OCI-LY1 (cell line): ENCODE measurements at regions not wholly inside any gene's neighbourhood (a gene's known extent, or its start where the extent isn't known, plus 50 kb on each side); places are given as distances from the start of the nearest gene placed in this dataset.

Experiments
- H2AFZ ChIP-seq: fragments of 200-600 bp; sonication (generic), shearing (Covaris generic); 2 replicates; pipeline ENCODE4 v1.6.0; 2014; ENCODE audit warnings: antibody characterized with exemption, mild to moderate bottlenecking, low read length
- H3F3A ChIP-seq: fragments of 200-600 bp; sonication (generic), shearing (Covaris generic); 2 replicates; pipeline ENCODE4 v1.6.0; 2014; ENCODE audit warnings: mild to moderate bottlenecking, antibody characterized with exemption, low read length, moderate library complexity; ENCODE audit not compliant: insufficient read depth
- H3K27ac ChIP-seq: fragments of 200-600 bp; sonication (generic); 2 replicates; pipeline ENCODE4 v1.5.1; 2014; ENCODE audit warnings: low read length, mixed run types, mild to moderate bottlenecking, low read depth; ENCODE audit not compliant: poor library complexity, severe bottlenecking
- H3K27me3 ChIP-seq: fragments of 200-600 bp; sonication (generic); 2 replicates; pipeline ENCODE4 v1.6.0; 2014; ENCODE audit warnings: antibody characterized with exemption, mild to moderate bottlenecking, low read length, moderate library complexity; ENCODE audit not compliant: insufficient read depth
- H3K36me3 ChIP-seq: fragments of 200-600 bp; sonication (generic); 2 replicates; pipeline ENCODE4 v1.6.1; 2014; ENCODE audit warnings: mild to moderate bottlenecking, antibody characterized with exemption, low read length, moderate library complexity, mixed read lengths; ENCODE audit not compliant: insufficient read depth
- H3K4me1 ChIP-seq: fragments of 200-600 bp; sonication (generic); 2 replicates; pipeline ENCODE4 v1.5.1; 2014; ENCODE audit warnings: mild to moderate bottlenecking, low read length, moderate library complexity; ENCODE audit not compliant: insufficient read depth, severe bottlenecking
- H3K4me2 ChIP-seq: fragments of 200-600 bp; sonication (generic), shearing (Covaris generic); 2 replicates; pipeline ENCODE4 v1.6.1; 2014; ENCODE audit warnings: low read length
- H3K4me3 ChIP-seq: fragments of 200-600 bp; sonication (generic); 2 replicates; pipeline ENCODE4 v1.5.1; 2014; ENCODE audit warnings: low read length, low read depth, mild to moderate bottlenecking, mixed read lengths; ENCODE audit not compliant: poor library complexity, severe bottlenecking
- H3K79me2 ChIP-seq: fragments of 200-600 bp; shearing (Covaris generic); 2 replicates; pipeline ENCODE4 v1.6.1; 2016; ENCODE audit warnings: mixed run types, low read length, mixed read lengths; ENCODE audit not compliant: insufficient read depth
- H3K9ac ChIP-seq: fragments of 200-600 bp; sonication (generic), shearing (Covaris generic); 2 replicates; pipeline ENCODE4 v1.6.1; 2014; ENCODE audit warnings: mild to moderate bottlenecking, low read length, mixed read lengths
- H3K9me2 ChIP-seq: fragments of 200-600 bp; sonication (generic), shearing (Covaris generic); 2 replicates; pipeline ENCODE4 v1.6.1; 2014; ENCODE audit warnings: low read depth, mild to moderate bottlenecking, low read length, mixed read lengths
- H3K9me3 ChIP-seq: fragments of 200-600 bp; shearing (Covaris generic); 2 replicates; pipeline ENCODE4 v1.6.1; 2014; ENCODE audit warnings: low read length, mixed read lengths
- H4K20me1 ChIP-seq: fragments of 200-600 bp; sonication (generic), shearing (Covaris generic); 2 replicates; pipeline ENCODE4 v1.6.0; 2016; ENCODE audit warnings: mild to moderate bottlenecking, low read length; ENCODE audit not compliant: insufficient read depth
- EZH2 ChIP-seq: fragments of 200-600 bp; sonication (generic), shearing (Covaris generic); IDR thresholded peaks from 2 replicates; pipeline ENCODE4 v1.8.0; 2017; ENCODE audit warnings: borderline replicate concordance, mixed run types, mild to moderate bottlenecking, antibody characterized with exemption, low read length, moderate library complexity, mixed read lengths
- TF ChIP-seq, protein P1 (sequence below): fragments of 200-600 bp; sonication (generic), shearing (Covaris generic); IDR thresholded peaks from 2 replicates; pipeline ENCODE4 v1.5.1; 2017; ENCODE audit warnings: mild to moderate bottlenecking, antibody characterized with exemption, low read length, moderate library complexity, mixed read lengths

- Histone ChIP-seq H4K20me1 (no peaks in the 10 kb centered on the region), H3K4me2 (no peak overlapping the region)
These were observed 359.2 kb downstream of the PBX1 start for GRCh38 chr1:164918140-164918539.

DNA sequence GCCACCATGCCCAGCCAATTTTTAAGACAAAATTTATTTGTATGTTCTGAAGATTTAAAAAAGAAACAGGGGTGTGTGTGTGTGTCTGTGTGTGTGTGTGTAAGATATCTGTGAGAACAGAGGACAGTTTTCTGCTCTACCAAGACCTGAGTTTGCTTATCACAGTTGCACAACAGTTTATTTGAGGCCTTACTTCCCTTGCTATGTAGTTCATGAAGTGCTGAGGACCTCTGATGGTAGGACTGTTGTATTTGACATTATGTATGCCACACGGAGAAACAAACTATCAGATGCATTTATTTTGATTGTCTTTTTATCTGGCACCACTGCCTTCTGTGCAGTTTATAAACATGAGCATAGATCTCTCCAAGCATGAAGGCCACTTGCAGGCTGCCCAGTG lies 355.2 kb downstream of the PBX1 start:
- no peaks in the 10 kb centered on the region for H3K36me3 ChIP-seq
- no peaks in the 10 kb centered on the region for H3K79me2 ChIP-seq
- TF ChIP-seq, protein P1, sequence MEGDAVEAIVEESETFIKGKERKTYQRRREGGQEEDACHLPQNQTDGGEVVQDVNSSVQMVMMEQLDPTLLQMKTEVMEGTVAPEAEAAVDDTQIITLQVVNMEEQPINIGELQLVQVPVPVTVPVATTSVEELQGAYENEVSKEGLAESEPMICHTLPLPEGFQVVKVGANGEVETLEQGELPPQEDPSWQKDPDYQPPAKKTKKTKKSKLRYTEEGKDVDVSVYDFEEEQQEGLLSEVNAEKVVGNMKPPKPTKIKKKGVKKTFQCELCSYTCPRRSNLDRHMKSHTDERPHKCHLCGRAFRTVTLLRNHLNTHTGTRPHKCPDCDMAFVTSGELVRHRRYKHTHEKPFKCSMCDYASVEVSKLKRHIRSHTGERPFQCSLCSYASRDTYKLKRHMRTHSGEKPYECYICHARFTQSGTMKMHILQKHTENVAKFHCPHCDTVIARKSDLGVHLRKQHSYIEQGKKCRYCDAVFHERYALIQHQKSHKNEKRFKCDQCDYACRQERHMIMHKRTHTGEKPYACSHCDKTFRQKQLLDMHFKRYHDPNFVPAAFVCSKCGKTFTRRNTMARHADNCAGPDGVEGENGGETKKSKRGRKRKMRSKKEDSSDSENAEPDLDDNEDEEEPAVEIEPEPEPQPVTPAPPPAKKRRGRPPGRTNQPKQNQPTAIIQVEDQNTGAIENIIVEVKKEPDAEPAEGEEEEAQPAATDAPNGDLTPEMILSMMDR, result no peak
- no peak for TF ChIP-seq EZH2
- H3K4me1 ChIP-seq, result no peaks in the 10 kb centered on the region
- no peaks in the 10 kb centered on the region for H3K27me3 ChIP-seq
- H2AFZ ChIP-seq, result no peak overlapping the region
- no peak overlapping the region for H3K27ac ChIP-seq
- H3K4me3 ChIP-seq, result no peak overlapping the region
- H3F3A ChIP-seq, result no peaks in the 10 kb centered on the region
- H3K9me2 ChIP-seq, result no peaks in the 10 kb centered on the region
- no peaks in the 10 kb centered on the region for H3K9me3 ChIP-seq
- no peak overlapping the region for H3K4me2 ChIP-seq
- H4K20me1 ChIP-seq, result no peaks in the 10 kb centered on the region
- H3K9ac ChIP-seq, result no peak overlapping the region

More at GRCh38 chr1:164918140-164918539, 359.2 kb downstream of the PBX1 start:
- Histone ChIP-seq H3K9me3 (no peaks in the 10 kb centered on the region), H3K27me3 (no peaks in the 10 kb centered on the region), H3K79me2 (no peaks in the 10 kb centered on the region), H3K27ac (no peak overlapping the region), H2AFZ (no peak overlapping the region), H3K36me3 (no peaks in the 10 kb centered on the region), H3K4me3 (no peak overlapping the region), H3F3A (no peaks in the 10 kb centered on the region), H3K9ac (no peak overlapping the region), H3K9me2 (no peaks in the 10 kb centered on the region), H3K4me1 (no peaks in the 10 kb centered on the region)
- TF ChIP-seq, protein P1, result no peak
- no peak for TF ChIP-seq EZH2

- H3K9me2 ChIP-seq, result no peaks in the 10 kb centered on the region
- H3K4me3 ChIP-seq, result no peak overlapping the region
- H3K27ac ChIP-seq, result no peak overlapping the region
- H3K4me1 ChIP-seq, result no peaks in the 10 kb centered on the region
- no peak overlapping the region for H3K9ac ChIP-seq
- no peaks in the 10 kb centered on the region for H3K79me2 ChIP-seq
- no peak overlapping the region for H2AFZ ChIP-seq
- no peaks in the 10 kb centered on the region for H3F3A ChIP-seq
- no peak overlapping the region for H3K4me2 ChIP-seq
- H3K27me3 ChIP-seq, result no peaks in the 10 kb centered on the region
- TF ChIP-seq EZH2, result no peak
- TF ChIP-seq, protein P1, result no peak
- H4K20me1 ChIP-seq, result no peaks in the 10 kb centered on the region
- no peaks in the 10 kb centered on the region for H3K36me3 ChIP-seq
- no peaks in the 10 kb centered on the region for H3K9me3 ChIP-seq
These were observed 353.3 kb downstream of the PBX1 start for GRCh38 chr1:164912290-164912689.
